Activated CD4-positive, alpha-beta T cell treated with anti-CD3 and anti-CD28 coated beads, Interleukin-2, Interleukin-6, amounts not matched to agents 100 ng/mL and 50 ng/mL, durations not matched to agents 16 hours and 8 hours (primary cell): ENCODE measurements at regions not wholly inside any gene's neighbourhood (a gene's known extent, or its start where the extent isn't known, plus 50 kb on each side); places are given as distances from the start of the nearest gene placed in this dataset.

Source experiments
- DNase-seq: peaks from one replicate; pipeline ENCODE4 v3.0.0-alpha.2; 2020

DNA sequence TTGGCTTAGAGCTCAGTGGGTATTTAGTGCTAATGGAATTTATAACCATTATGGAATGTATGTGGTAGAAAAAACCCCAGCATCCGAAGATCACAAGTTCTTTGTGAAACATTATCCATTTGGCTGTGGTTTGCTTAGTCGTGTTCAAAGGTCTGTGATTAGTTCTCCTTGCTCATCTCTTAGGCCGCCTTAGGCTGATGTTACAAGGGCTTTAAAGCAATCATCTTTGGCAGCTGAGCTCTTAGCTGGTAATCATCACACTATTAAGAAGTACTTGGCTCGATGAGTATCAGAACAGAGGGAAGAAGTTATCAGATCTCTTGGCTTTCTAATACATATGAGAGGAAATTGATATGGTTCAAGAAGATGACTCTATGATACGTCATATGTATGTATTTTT lies 124.1 kb upstream of the E2F7 start:
- DNase-seq: no peak

GRCh38 chr12:77179515-77179914 lies 114.1 kb upstream of the E2F7 start:
- DNase-seq: no peak

- DNase-seq: no peak
Observed at GRCh38 chr12:77167801-77168200, 102.4 kb upstream of the E2F7 start.

- no peak for DNase-seq
Observed at GRCh38 chr12:77166696-77167095, 101.3 kb upstream of the E2F7 start.

GRCh38 chr12:77163074-77164038 lies 98.0 kb upstream of the E2F7 start:
- DNase-seq: no peak

GRCh38 chr12:77161944-77162343 lies 96.6 kb upstream of the E2F7 start:
- no peak for DNase-seq

GRCh38 chr12:77160931-77161330 lies 95.6 kb upstream of the E2F7 start:
- no peak for DNase-seq

DNA sequence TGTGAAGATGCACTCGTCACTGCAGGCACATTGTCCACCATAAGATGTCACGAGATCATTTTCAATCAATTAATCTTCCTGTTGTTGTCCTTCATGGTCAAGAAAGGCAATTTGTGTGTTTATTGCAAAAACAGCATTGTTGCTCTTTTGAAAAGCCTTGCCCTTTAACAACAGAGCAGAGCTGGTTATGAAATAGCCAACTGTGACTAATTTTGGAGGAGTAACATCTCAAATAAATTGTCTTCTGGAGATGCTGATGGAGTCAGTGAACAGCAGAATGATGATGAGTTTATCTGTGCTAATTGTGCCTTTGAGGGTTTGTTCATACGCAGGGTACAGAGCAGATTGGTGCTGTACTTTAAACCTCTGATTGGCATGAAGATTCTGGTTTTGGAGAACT lies 88.3 kb upstream of the E2F7 start:
- DNase-seq: no peak

- no peak for DNase-seq
Observed at GRCh38 chr12:77152623-77153193, 87.3 kb upstream of the E2F7 start.

DNA sequence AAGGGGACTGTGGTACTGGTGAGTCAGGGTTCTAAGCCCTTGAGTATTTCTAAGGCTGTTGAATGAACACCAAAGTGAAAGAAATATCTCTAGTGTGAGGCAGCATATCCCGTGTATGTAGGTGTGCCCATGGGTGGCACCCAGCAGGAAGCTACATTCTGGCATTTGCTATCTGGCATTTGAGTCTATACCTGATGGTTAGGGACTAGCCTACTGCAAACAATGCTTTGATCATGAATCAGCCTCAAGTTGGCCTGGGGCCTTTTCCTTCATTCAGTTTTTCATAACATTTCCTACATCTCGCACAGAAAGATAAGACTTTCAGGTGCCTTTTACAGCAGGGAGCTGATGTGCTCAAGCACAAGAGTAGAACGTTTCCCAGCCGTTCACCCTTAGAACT lies 85.7 kb upstream of the E2F7 start:
- DNase-seq: no peak

- DNase-seq: peak; percentile 22
Observed at GRCh38 chr12:77133566-77133965, 68.2 kb upstream of the E2F7 start.

- no peak for DNase-seq
Observed at GRCh38 chr12:77131977-77132490, 66.7 kb upstream of the E2F7 start.

DNA sequence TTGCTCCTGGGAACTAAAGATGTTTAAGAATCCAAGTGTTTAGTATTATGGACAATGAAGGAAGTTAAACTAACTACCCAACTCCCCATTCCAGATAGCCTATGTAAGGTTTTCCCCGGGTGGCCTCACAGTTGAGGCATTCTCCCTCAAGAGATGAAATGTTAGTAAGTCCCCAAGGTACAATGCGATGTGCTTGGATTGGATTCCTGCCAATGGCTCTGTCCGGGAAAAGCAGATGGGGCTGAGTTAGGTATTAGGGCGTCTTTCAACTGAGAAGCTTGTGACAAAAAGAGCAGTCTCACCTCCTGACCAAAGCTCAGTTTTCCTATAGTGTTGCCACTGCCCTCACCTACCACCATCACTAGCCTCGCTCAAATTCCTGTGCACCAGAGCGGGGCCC lies 64.8 kb upstream of the E2F7 start:
- no peak for DNase-seq

DNA sequence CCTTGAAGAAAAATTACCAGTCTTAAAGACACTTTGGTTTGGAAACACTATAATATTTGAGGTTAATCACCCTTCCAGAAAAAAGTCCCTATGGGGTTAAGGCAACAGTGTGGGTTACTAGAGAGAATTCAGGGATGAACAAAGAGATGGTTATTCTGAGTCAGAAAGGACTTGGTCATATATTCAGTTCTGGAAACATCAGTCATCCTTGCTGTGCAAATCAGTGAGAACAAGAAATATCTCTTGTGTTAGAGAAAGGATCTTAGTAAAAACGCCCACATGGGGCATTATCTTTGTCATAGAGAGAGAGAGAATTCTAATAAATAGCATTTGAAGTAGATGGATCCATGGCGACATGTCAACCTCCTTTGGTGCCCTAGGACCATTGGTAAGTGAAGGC lies 59.4 kb upstream of the E2F7 start:
- DNase-seq: peak; percentile 2

- no peak for DNase-seq
Observed at GRCh38 chr12:77122661-77123060, 57.3 kb upstream of the E2F7 start.

GRCh38 chr12:77122236-77122635 lies 56.9 kb upstream of the E2F7 start:
- DNase-seq: no peak

DNA sequence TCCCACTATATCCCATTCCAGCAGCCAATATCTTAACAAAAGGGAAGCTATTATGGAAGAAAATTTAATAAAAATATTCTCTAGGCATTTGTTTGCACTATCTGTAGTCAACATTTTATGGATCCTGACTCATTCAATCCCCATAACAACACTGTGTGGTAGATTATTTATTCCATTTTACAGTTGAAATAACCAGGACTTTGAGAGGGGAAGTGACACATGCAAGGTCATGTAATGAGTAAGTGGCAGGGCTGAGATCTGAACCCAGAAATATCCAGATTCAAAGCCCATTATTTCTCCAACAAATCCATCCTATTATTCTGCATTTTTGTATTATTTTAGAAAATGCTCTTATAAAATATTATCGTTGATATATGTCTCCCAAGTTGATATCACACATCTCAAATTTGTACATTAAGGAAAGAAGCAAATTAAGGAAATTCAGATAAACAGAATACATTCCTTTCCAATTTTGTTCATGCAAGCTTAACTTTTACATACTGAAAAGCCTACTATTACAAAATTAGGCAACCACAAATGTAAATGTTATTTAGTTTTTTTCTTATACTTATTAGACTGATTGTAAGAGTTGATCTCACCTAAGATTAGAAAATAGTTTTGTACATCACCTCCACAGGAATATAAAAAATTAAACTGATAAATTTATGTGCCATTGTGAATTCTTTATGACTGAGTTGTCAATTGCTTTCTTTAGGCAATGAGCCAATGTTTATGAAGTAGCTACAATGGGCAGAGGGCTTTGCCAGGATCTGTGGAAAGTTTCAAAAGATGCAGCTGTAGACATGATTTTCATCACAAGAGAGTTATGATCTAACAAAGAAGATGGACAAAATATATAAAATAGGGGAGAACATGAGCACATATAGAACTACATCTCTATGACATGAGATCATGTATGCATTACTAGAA lies 55.1 kb upstream of the E2F7 start:
- no peak for DNase-seq

GRCh38 chr12:77118696-77119095 lies 53.3 kb upstream of the E2F7 start:
- no peak for DNase-seq

GRCh38 chr12:77116277-77116676 lies 50.9 kb upstream of the E2F7 start:
- DNase-seq: no peak

- DNase-seq: no peak
Observed at GRCh38 chr12:77115471-77115870, 50.1 kb upstream of the E2F7 start.
